H1 (cell line): ENCODE measurements at regions not wholly inside any gene's neighbourhood (a gene's known extent, or its start where the extent isn't known, plus 50 kb on each side); places are given as distances from the start of the nearest gene placed in this dataset.
"Not testable (repeated sequence)": the region's sequence is repeated elsewhere in the genome, so short reads cannot be mapped to it uniquely, and the experiment has no call there.

Experiments used
- CTCF ChIA-PET: fragments of 300-600 bp; sonication (Branson Sonifier 250); formaldehyde crosslinking; loops from one replicate; lab custom pipeline; 2021; ENCODE audit not compliant: partially characterized antibody; lab: Charles Lee
- POLR2A ChIA-PET: fragments of 300-600 bp; sonication (Branson Sonifier 250); formaldehyde crosslinking; loops from one replicate; lab custom pipeline; 2021; ENCODE audit warnings: inconsistent platforms; ENCODE audit not compliant: partially characterized antibody; lab: Charles Lee
- DNase-seq, 2 experiments: peaks; one replicate each; pipeline versions ENCODE4 v3.0.0 to v3.0.0-alpha.2; 2010 to 2022; ENCODE audit warnings: low spot score in 2 of 2, low read depth in 1 of 2, mixed read lengths in 1 of 2
- FAIRE-seq: peaks from 2 replicates; lab custom pipeline; 2011; peaks lifted over from hg19 to GRCh38; lab: Jason Lieb, UNC
- H2AFZ ChIP-seq: 2 replicates; pipeline ENCODE4 v1.8.1; 2012; ENCODE audit warnings: low read length, inconsistent platforms
- H2AK5ac ChIP-seq: 2 replicates; pipeline ENCODE4 v1.6.1; 2013; ENCODE audit warnings: low read depth, low read length
- H2BK120ac ChIP-seq: replicated peaks from 2 replicates; pipeline ENCODE3; 2013; ENCODE audit warnings: low read depth, low read length, inconsistent platforms
- H2BK12ac ChIP-seq: 2 replicates; pipeline ENCODE4 v1.6.1; 2013; ENCODE audit warnings: low read depth, low read length
- H2BK15ac ChIP-seq: 2 replicates; pipeline ENCODE4 v1.6.1; 2013; ENCODE audit warnings: low read length
- H2BK20ac ChIP-seq: 2 replicates; pipeline ENCODE4 v1.6.1; 2013; ENCODE audit warnings: low read length
- H2BK5ac ChIP-seq: 2 replicates; pipeline ENCODE4 v1.6.1; 2013; ENCODE audit warnings: low read depth, low read length
- H3K14ac ChIP-seq: 2 replicates; pipeline ENCODE4 v1.6.1; 2013; ENCODE audit warnings: inconsistent platforms; ENCODE audit not compliant: insufficient read length
- H3K18ac ChIP-seq: 2 replicates; pipeline ENCODE4 v1.6.1; 2013; ENCODE audit warnings: low read length; ENCODE audit errors: extremely low read depth
- H3K23ac ChIP-seq: 2 replicates; pipeline ENCODE4 v1.6.1; 2013; ENCODE audit warnings: inconsistent platforms; ENCODE audit not compliant: insufficient read length
- H3K23me2 ChIP-seq: 2 replicates; pipeline ENCODE4 v1.6.1; 2013; ENCODE audit warnings: low read depth, low read length
- H3K27ac ChIP-seq: 2 replicates; pipeline ENCODE4 v1.6.1; 2011; ENCODE audit warnings: low read depth, low read length, inconsistent platforms
- H3K27me3 ChIP-seq, 4 experiments: replicated peaks in 1 of 4; 1 replicate in 1 of 4; 2 replicates in 3 of 4; pipeline versions ENCODE4 v1.6.1 to v1.8.1; 2011 to 2013; ENCODE audit warnings: low read length in 3 of 4, mild to moderate bottlenecking in 3 of 4, inconsistent platforms in 2 of 4, mixed read lengths in 2 of 4, moderate library complexity in 1 of 4; ENCODE audit not compliant: control insufficient read depth in 3 of 4, insufficient read depth in 3 of 4; ENCODE audit errors: extremely low read depth in 1 of 4
- H3K36me3 ChIP-seq, 4 experiments: 2 replicates each; pipeline versions ENCODE4 v1.6.1 to v1.8.1; 2011 to 2013; ENCODE audit warnings: mild to moderate bottlenecking in 4 of 4, low read length in 3 of 4, moderate library complexity in 2 of 4, control low read depth in 1 of 4, inconsistent platforms in 1 of 4; ENCODE audit not compliant: insufficient read depth in 4 of 4, control insufficient read depth in 2 of 4
- H3K4ac ChIP-seq: replicated peaks from 2 replicates; pipeline ENCODE3; 2013; ENCODE audit warnings: low read length, low read depth, mixed read lengths, inconsistent platforms; ENCODE audit not compliant: insufficient read length
- H3K4me1 ChIP-seq, 4 experiments: replicated peaks in 1 of 4; 1 replicate in 1 of 4; 2 replicates in 3 of 4; pipeline versions ENCODE4 v1.6.1 to v1.8.1; 2011 to 2013; ENCODE audit warnings: low read length in 3 of 4, inconsistent platforms in 2 of 4, mixed read lengths in 1 of 4; ENCODE audit not compliant: insufficient read depth in 4 of 4, control insufficient read depth in 3 of 4
- H3K4me2 ChIP-seq, 2 experiments: 2 replicates each; pipeline versions ENCODE4 v1.6.1 to v1.8.1; 2011 to 2013; ENCODE audit warnings: low read depth in 2 of 2, low read length in 2 of 2, control low read depth in 1 of 2, inconsistent platforms in 1 of 2, mild to moderate bottlenecking in 1 of 2; ENCODE audit not compliant: insufficient read depth in 1 of 2
- H3K4me3 ChIP-seq, 4 experiments: fragments of 200-600, 300-600 bp in 1 of 4; sonication (generic), shearing (Covaris generic), sonication (Bioruptor Twin) in 1 of 4; 2 replicates each; pipeline versions ENCODE4 v1.5.1 to v1.8.1; 2011 to 2016; ENCODE audit warnings: low read length in 4 of 4, low read depth in 3 of 4, control low read depth in 2 of 4, inconsistent platforms in 2 of 4, mild to moderate bottlenecking in 2 of 4, mixed read lengths in 1 of 4, moderate library complexity in 1 of 4; ENCODE audit not compliant: insufficient read depth in 2 of 4; ENCODE audit errors: extremely low read depth in 1 of 4
- H3K56ac ChIP-seq: replicated peaks from 2 replicates; pipeline ENCODE3; 2013; ENCODE audit warnings: low read depth, mild to moderate bottlenecking, mixed read lengths, low read length, inconsistent platforms; ENCODE audit not compliant: insufficient read length
- H3K79me1 ChIP-seq: 2 replicates; pipeline ENCODE4 v1.6.1; 2013; ENCODE audit warnings: low read depth, low read length, control low read depth
- H3K79me2 ChIP-seq, 2 experiments: 2 replicates each; pipeline versions ENCODE4 v1.6.1 to v1.8.1; 2012 to 2013; ENCODE audit warnings: low read length in 2 of 2, mild to moderate bottlenecking in 2 of 2, inconsistent platforms in 1 of 2; ENCODE audit not compliant: insufficient read depth in 2 of 2, control insufficient read depth in 1 of 2
- H3K9ac ChIP-seq, 4 experiments: replicated peaks in 1 of 4; 1 replicate in 1 of 4; 2 replicates in 3 of 4; pipeline versions ENCODE4 v1.6.1 to v1.8.1; 2011 to 2013; ENCODE audit warnings: low read depth in 3 of 4, low read length in 3 of 4, control low read depth in 2 of 4, mild to moderate bottlenecking in 2 of 4, moderate library complexity in 2 of 4, inconsistent platforms in 1 of 4; ENCODE audit errors: extremely low read depth in 1 of 4
- H3K9me3 ChIP-seq, 2 experiments: 2 replicates each; pipeline versions ENCODE4 v1.6.1 to v1.8.1; 2012 to 2013; ENCODE audit warnings: mild to moderate bottlenecking in 2 of 2, moderate library complexity in 2 of 2, control low read depth in 1 of 2, inconsistent platforms in 1 of 2, low read depth in 1 of 2, low read length in 1 of 2, mixed read lengths in 1 of 2; ENCODE audit not compliant: insufficient read depth in 2 of 2
- H4K20me1 ChIP-seq, 2 experiments: replicated peaks in 1 of 2; 2 replicates each; pipeline versions ENCODE3 to v1.8.1; 2011 to 2013; ENCODE audit warnings: inconsistent platforms in 2 of 2, low read length in 2 of 2, mild to moderate bottlenecking in 1 of 2; ENCODE audit not compliant: insufficient read depth in 2 of 2, control insufficient read depth in 1 of 2
- H4K5ac ChIP-seq: 2 replicates; pipeline ENCODE4 v1.6.1; 2013; ENCODE audit warnings: low read length, low read depth, mixed read lengths, inconsistent platforms; ENCODE audit not compliant: insufficient read length
- H4K8ac ChIP-seq: 2 replicates; pipeline ENCODE4 v1.8.0; 2013; ENCODE audit warnings: mild to moderate bottlenecking, moderate library complexity, low read length, inconsistent platforms; ENCODE audit not compliant: insufficient read depth; ENCODE audit errors: extremely low read depth
- H4K91ac ChIP-seq: replicated peaks from 2 replicates; pipeline ENCODE3; 2013; ENCODE audit warnings: low read length, mixed read lengths, inconsistent platforms; ENCODE audit not compliant: insufficient read length
- ATF2 ChIP-seq: IDR thresholded peaks from 2 replicates; pipeline ENCODE4 v1.6.1; 2012; ENCODE audit warnings: low read length, inconsistent platforms
- TAF7 ChIP-seq: optimal IDR thresholded peaks from 2 replicates; pipeline ENCODE3; 2011; ENCODE audit warnings: low read depth, mild to moderate bottlenecking, inconsistent platforms, low read length, moderate library complexity, borderline replicate concordance

DNA sequence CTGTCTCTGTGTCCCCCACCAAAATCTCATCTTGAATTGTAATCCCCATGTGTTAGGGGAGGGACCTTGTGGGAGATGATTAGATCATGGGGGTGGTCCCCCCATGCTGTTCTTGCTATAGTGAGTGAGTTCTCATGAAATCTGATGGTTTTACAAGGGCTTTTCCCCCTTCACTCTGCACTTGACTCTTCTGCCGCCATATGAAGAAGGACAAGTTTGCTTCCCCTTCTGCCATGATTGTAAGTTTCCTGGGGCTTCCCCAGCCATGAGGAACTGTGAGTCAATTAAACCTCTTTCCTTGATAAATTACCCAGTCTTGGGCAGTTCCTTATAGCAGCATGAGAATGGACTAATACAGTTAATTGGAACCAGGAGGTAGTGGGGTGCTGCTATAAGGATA is 137.1 kb upstream of the RAB4A start (continued):
- no peak for TF ChIP-seq ATF2
- TF ChIP-seq TAF7, result no peak

- H3K79me1 ChIP-seq, H3K79me2 ChIP-seq, H2BK15ac ChIP-seq, H3K27ac ChIP-seq, H3K4me3 ChIP-seq, H3K4ac ChIP-seq, H3K56ac ChIP-seq, H3K9ac ChIP-seq, H2AK5ac ChIP-seq, H3K18ac ChIP-seq, H4K91ac ChIP-seq, H2AFZ ChIP-seq, H4K20me1 ChIP-seq, H2BK120ac ChIP-seq, DNase-seq, H2BK20ac ChIP-seq, H3K23me2 ChIP-seq, H3K14ac ChIP-seq, H2BK12ac ChIP-seq, H2BK5ac ChIP-seq, H4K8ac ChIP-seq, FAIRE-seq, H3K36me3 ChIP-seq, H3K4me2 ChIP-seq, CTCF ChIA-PET, H4K5ac ChIP-seq, POLR2A ChIA-PET, H3K23ac ChIP-seq, H3K27me3 ChIP-seq, H3K4me1 ChIP-seq: not testable (repeated sequence)
- peaks cover 9 to 13% of the 10 kb centered on the region in 2 experiments for H3K9me3 ChIP-seq
Observed at GRCh38 chr1:229134381-229135217, 136.3 kb upstream of the RAB4A start.
